Body of pancreas (tissue), 4 donors: ENCODE measurements at regions not wholly inside any gene's neighbourhood (a gene's known extent, or its start where the extent isn't known, plus 50 kb on each side); places are given as distances from the start of the nearest gene placed in this dataset.

Experiments used
- ATAC-seq: fragments of 150-250 bp; one replicate; pipeline ENCODE4 v1.9.1; 2016
- DNase-seq, 4 donors: peaks; one replicate each; pipeline ENCODE4 v3.0.0-alpha.2; 2019
- H3K27ac ChIP-seq, 4 donors: fragments of 200-600 bp; sonication (generic); 1 replicate in 3 of 4; 2 replicates in 1 of 4; pipeline versions ENCODE4 v1.5.1 to v1.6.1; 2016 to 2019; ENCODE audit warnings: mild to moderate bottlenecking in 1 of 4, mixed read lengths in 1 of 4, moderate library complexity in 1 of 4
- H3K27me3 ChIP-seq, 2 donors: fragments of 200-600 bp; sonication (generic); one replicate each; pipeline ENCODE4 v1.6.0; 2016; ENCODE audit warnings: mild to moderate bottlenecking in 1 of 2
- H3K36me3 ChIP-seq, 2 donors: fragments of 200-600 bp; sonication (generic); replicated peaks in 1 of 2; 2 replicates each; pipeline ENCODE4 v1.5.1; 2016; ENCODE audit warnings: low read depth in 2 of 2; ENCODE audit not compliant: insufficient read depth in 1 of 2
- H3K4me1 ChIP-seq: fragments of 200-600 bp; sonication (generic); one replicate; pipeline ENCODE4 v1.6.0; 2016
- H3K4me3 ChIP-seq, 2 donors: fragments of 200-600 bp; sonication (generic); 1 replicate in 1 of 2; 2 replicates in 1 of 2; pipeline ENCODE4 v1.5.1; 2016 to 2019
- H3K9me3 ChIP-seq, 3 donors: fragments of 200-600 bp; sonication (generic); 1 replicate in 2 of 3; 2 replicates in 1 of 3; pipeline ENCODE4 v1.5.1; 2016
- CTCF ChIP-seq, 7 experiments: fragments of 450-650 bp in 4 of 7; fragments of 200-600 bp in 3 of 7; sonication (generic) in 3 of 7; IDR thresholded peaks; one replicate each; pipeline ENCODE4 v1.5.1; 2016 to 2019; ENCODE audit warnings: antibody characterized with exemption in 7 of 7
- POLR2A ChIP-seq, 3 donors: fragments of 450-650 bp; IDR thresholded peaks; one replicate each; pipeline ENCODE4 v1.6.1; 2016; ENCODE audit warnings: antibody characterized with exemption in 3 of 3, mild to moderate bottlenecking in 2 of 3
- WGBS, 2 donors: methylation state at CpG; one replicate each; pipeline ENCODE4 v1.1.5; 2017; 5-methylcytosine and 5-hydroxymethylcytosine counted together
- intact Hi-C: fragments of 100-400 bp; cut with DNase I; formaldehyde crosslinking; loops from one replicate; pipeline ENCODE4 v1.15.1; 2023

GRCh38 chr1:30613188-30613587, 110.2 kb downstream of the MATN1 start:
- DNase-seq = no peak

GRCh38 chr1:30612536-30613065, 110.8 kb downstream of the MATN1 start:
- 78 to 86% methylated on average over 1 of the region's 1 CpG for WGBS, 2 donors
- Histone ChIP-seq H3K27me3 (no peaks in the 10 kb centered on the region), H3K9me3 (no peaks in the 10 kb centered on the region), H3K4me1 (no peaks in the 10 kb centered on the region), H3K36me3 (no peaks in the 10 kb centered on the region), H3K27ac (no peak overlapping the region), H3K4me3 (no peak overlapping the region)
- ATAC-seq (no peak), DNase-seq (no peak)
- TF ChIP-seq CTCF (IDR thresholded peaks at IDR 0.05) (no peak), POLR2A (IDR thresholded peaks at IDR 0.05) (no peak)
- intact Hi-C loops = no loop called here

More at GRCh38 chr1:30613188-30613587, 110.2 kb downstream of the MATN1 start:
- no peaks in the 10 kb centered on the region for H3K36me3 ChIP-seq
- no peaks in the 10 kb centered on the region for H3K4me1 ChIP-seq
- H3K27ac ChIP-seq = no peak overlapping the region
- intact Hi-C loops = no loop called here
- no peak overlapping the region for H3K4me3 ChIP-seq
- no peaks in the 10 kb centered on the region for H3K9me3 ChIP-seq
- no peak for ATAC-seq
- WGBS, 2 donors = 78 to 91% methylated on average over 1 of the region's 1 CpG
- TF ChIP-seq CTCF (IDR thresholded peaks at IDR 0.05) (no peak), POLR2A (IDR thresholded peaks at IDR 0.05) (no peak)
- H3K27me3 ChIP-seq = no peaks in the 10 kb centered on the region

- H3K9me3 ChIP-seq = no peaks in the 10 kb centered on the region
- TF ChIP-seq CTCF (IDR thresholded peaks at IDR 0.05) (no peak), POLR2A (IDR thresholded peaks at IDR 0.05) (no peak)
- ATAC-seq (no peak), DNase-seq (no peak)
- H3K36me3 ChIP-seq = no peaks in the 10 kb centered on the region
- H3K4me1 ChIP-seq = no peaks in the 10 kb centered on the region
- H3K27me3 ChIP-seq = no peaks in the 10 kb centered on the region
- no peak overlapping the region for H3K27ac ChIP-seq
- H3K4me3 ChIP-seq = no peak overlapping the region
- intact Hi-C loops = no loop called here
- WGBS, 2 donors = 73 to 90% methylated on average over 5 of the region's 5 CpGs
Measured at GRCh38 chr1:30611741-30612309, 111.6 kb downstream of the MATN1 start.

DNA sequence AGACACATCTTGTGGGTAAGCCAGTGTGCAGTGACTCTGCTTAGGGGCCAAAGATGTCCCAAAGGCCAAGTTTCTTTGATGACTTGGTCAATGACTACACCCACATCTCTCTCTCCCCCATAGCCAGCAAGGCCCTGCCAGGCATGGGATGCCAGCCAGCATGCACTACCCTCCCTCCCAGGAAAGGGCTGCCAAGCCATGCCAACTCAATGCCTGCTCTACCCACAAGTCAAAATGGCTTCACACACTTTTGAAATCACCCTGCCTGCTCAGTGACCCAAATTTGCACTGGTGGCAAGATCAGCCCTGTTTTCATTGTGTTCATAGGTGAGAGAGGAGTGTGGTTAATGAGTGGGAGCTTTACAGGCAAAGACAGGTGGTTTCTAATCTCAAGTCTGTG, 112.5 kb downstream of the MATN1 start:
- Histone ChIP-seq H3K36me3 (no peaks in the 10 kb centered on the region), H3K4me3 (no peak overlapping the region), H3K4me1 (no peaks in the 10 kb centered on the region), H3K27ac (no peak overlapping the region), H3K27me3 (no peaks in the 10 kb centered on the region), H3K9me3 (no peaks in the 10 kb centered on the region)
- ATAC-seq (no peak), DNase-seq (no peak)
- TF ChIP-seq POLR2A (IDR thresholded peaks at IDR 0.05) (no peak), CTCF (IDR thresholded peaks at IDR 0.05) (no peak)
- intact Hi-C loops = no loop called here

GRCh38 chr1:30609999-30610345, 113.4 kb downstream of the MATN1 start:
- ATAC-seq (no peak), DNase-seq (no peak)
- Histone ChIP-seq H3K36me3 (no peaks in the 10 kb centered on the region), H3K9me3 (no peaks in the 10 kb centered on the region), H3K27me3 (no peaks in the 10 kb centered on the region), H3K4me3 (no peak overlapping the region), H3K4me1 (no peaks in the 10 kb centered on the region), H3K27ac (no peak overlapping the region)
- 50 to 69% methylated on average over 1 of the region's 1 CpG for WGBS, 2 donors
- no peak for TF ChIP-seq CTCF (IDR thresholded peaks at IDR 0.05)
- no peak for TF ChIP-seq POLR2A (IDR thresholded peaks at IDR 0.05)
- intact Hi-C loops = no loop called here
